Left lung (tissue), 4 donors: ENCODE measurements at regions not wholly inside any gene's neighbourhood (a gene's known extent, or its start where the extent isn't known, plus 50 kb on each side); places are given as distances from the start of the nearest gene placed in this dataset.

Source experiments
- ATAC-seq: fragments of 200-7000 bp; cut with Tn5 transposase; one replicate; pipeline ENCODE4 v1.9.1; 2020; ENCODE audit warnings: moderate library complexity
- DNase-seq, 4 donors: peaks; one replicate each; pipeline ENCODE4 v3.0.0-alpha.2; 2013 to 2020
- H3K27ac ChIP-seq, 2 donors: fragments of 200-600 bp; sonication (generic) in 1 of 2; one replicate each; pipeline versions ENCODE4 v1.5.0 to v1.8.0; 2020 to 2021
- H3K27me3 ChIP-seq, 2 donors: fragments of 200-600 bp; sonication (generic) in 1 of 2; one replicate each; pipeline versions ENCODE4 v1.5.0 to v1.8.0; 2020 to 2021
- H3K36me3 ChIP-seq, 2 donors: fragments of 200-600 bp; sonication (generic) in 1 of 2; one replicate each; pipeline versions ENCODE4 v1.5.0 to v1.8.0; 2020 to 2021
- H3K4me1 ChIP-seq, 2 donors: fragments of 200-600 bp; one replicate each; pipeline ENCODE4 v1.8.0; 2021
- H3K4me3 ChIP-seq, 2 donors: fragments of 200-600 bp; sonication (generic) in 1 of 2; one replicate each; pipeline versions ENCODE4 v1.5.0 to v1.8.0; 2020 to 2021; ENCODE audit warnings: mild to moderate bottlenecking in 1 of 2
- H3K9me3 ChIP-seq, 2 donors: fragments of 200-600 bp; sonication (generic) in 1 of 2; one replicate each; pipeline versions ENCODE4 v1.5.0 to v1.8.0; 2020 to 2021
- CTCF ChIP-seq, 2 donors: fragments of 200-600 bp; sonication (generic) in 1 of 2; IDR thresholded peaks; one replicate each; pipeline versions ENCODE4 v1.5.0 to v1.8.0; 2021; ENCODE audit warnings: antibody characterized with exemption in 2 of 2
- intact Hi-C, 2 donors: fragments of 100-400 bp; cut with DNase I; formaldehyde crosslinking; loops; one replicate each; pipeline versions ENCODE4 v1.11.2 to v1.14.2; 2022
- donor health status: DM: no; HTN: yes; CAD: no.
- donor health status: DM: no; HTN: no; CAD: no.

- TF ChIP-seq CTCF (IDR thresholded peaks at IDR 0.05): no peak
- Histone ChIP-seq H3K36me3 (no peaks in the 10 kb centered on the region), H3K27me3 (peaks cover 0 to 13% of the 10 kb centered on the region in 2 donors), H3K9me3 (no peaks in the 10 kb centered on the region), H3K4me3 (peak overlapping the region; percentile 20 to 43), H3K4me1 (peaks cover 12 to 43% of the 10 kb centered on the region in 2 donors), H3K27ac (peak overlapping the region; percentile 42 to 68)
- ATAC-seq (peak; percentile 61), DNase-seq (peak in 3 of 4 donors; percentile 46 to 86 (median 50))
- intact Hi-C loops: no loop called here
Observed at GRCh38 chr1:59146651-59147358, 150.1 kb upstream of the FGGY start.

GRCh38 chr1:59149435-59149834 is 147.5 kb upstream of the FGGY start:
- intact Hi-C loops: no loop called here
- H3K9me3 ChIP-seq: no peaks in the 10 kb centered on the region
- TF ChIP-seq CTCF (IDR thresholded peaks at IDR 0.05): no peak
- no peak for DNase-seq
- H3K36me3 ChIP-seq: no peaks in the 10 kb centered on the region
- no peak for ATAC-seq
- H3K4me1 ChIP-seq: peaks cover 12 to 31% of the 10 kb centered on the region in 2 donors
- H3K27me3 ChIP-seq: peaks cover 0 to 13% of the 10 kb centered on the region in 2 donors
- no peak overlapping the region for H3K27ac ChIP-seq
- no peak overlapping the region for H3K4me3 ChIP-seq

GRCh38 chr1:59150577-59151386 is 146.1 kb upstream of the FGGY start:
- Histone ChIP-seq H3K4me3 (no peak overlapping the region), H3K4me1 (peaks cover 12 to 31% of the 10 kb centered on the region in 2 donors), H3K9me3 (no peaks in the 10 kb centered on the region), H3K27me3 (peaks cover 0 to 13% of the 10 kb centered on the region in 2 donors), H3K36me3 (no peaks in the 10 kb centered on the region), H3K27ac (peak overlapping the region; percentile 34 to 59)
- peak in 2 of 4 donors; percentile 64 for DNase-seq
- TF ChIP-seq CTCF (IDR thresholded peaks at IDR 0.05): no peak
- intact Hi-C loops: no loop called here
- ATAC-seq: peak; percentile 82

GRCh38 chr1:59151387-59151761 is 145.5 kb upstream of the FGGY start:
- Histone ChIP-seq H3K36me3 (no peaks in the 10 kb centered on the region), H3K4me3 (no peak overlapping the region), H3K27me3 (peaks cover 0 to 12% of the 10 kb centered on the region in 2 donors), H3K9me3 (no peaks in the 10 kb centered on the region), H3K4me1 (peaks cover 12 to 25% of the 10 kb centered on the region in 2 donors), H3K27ac (peak overlapping the region; percentile 34 to 59)
- DNase-seq (no peak), ATAC-seq (no peak)
- intact Hi-C loops: no loop called here
- TF ChIP-seq CTCF (IDR thresholded peaks at IDR 0.05): no peak

- no peak for ATAC-seq
- intact Hi-C loops: no loop called here
- H3K27me3 ChIP-seq: peaks cover 0 to 7% of the 10 kb centered on the region in 2 donors
- no peak overlapping the region for H3K4me3 ChIP-seq
- peak overlapping the region; percentile 34 to 59 for H3K27ac ChIP-seq
- no peak for TF ChIP-seq CTCF (IDR thresholded peaks at IDR 0.05)
- peaks cover 12 to 25% of the 10 kb centered on the region in 2 donors for H3K4me1 ChIP-seq
- H3K36me3 ChIP-seq: no peaks in the 10 kb centered on the region
- no peaks in the 10 kb centered on the region for H3K9me3 ChIP-seq
- DNase-seq: no peak
Observed at GRCh38 chr1:59151860-59152259, 145.0 kb upstream of the FGGY start.
